Hematopoietic multipotent progenitor cell treated with erythropoietin and hydrocortisone succinate and interleukin-3 and kit ligand, for 15 days (in vitro differentiated cells): ENCODE measurements at regions not wholly inside any gene's neighbourhood (a gene's known extent, or its start where the extent isn't known, plus 50 kb on each side); places are given as distances from the start of the nearest gene placed in this dataset.
"Not testable (repeated sequence)": the region's sequence is repeated elsewhere in the genome, so short reads cannot be mapped to it uniquely, and the experiment has no call there.

Source experiments
- DNase-seq: peaks from one replicate; pipeline ENCODE4 v3.0.0-alpha.2; 2015; ENCODE audit warnings: low spot score

- DNase-seq: no peak
These were observed 323.2 kb upstream of the INTU start for GRCh38 chr4:127309369-127310102.

- DNase-seq: no peak
These were observed 321.4 kb upstream of the INTU start for GRCh38 chr4:127311371-127311770.

DNA sequence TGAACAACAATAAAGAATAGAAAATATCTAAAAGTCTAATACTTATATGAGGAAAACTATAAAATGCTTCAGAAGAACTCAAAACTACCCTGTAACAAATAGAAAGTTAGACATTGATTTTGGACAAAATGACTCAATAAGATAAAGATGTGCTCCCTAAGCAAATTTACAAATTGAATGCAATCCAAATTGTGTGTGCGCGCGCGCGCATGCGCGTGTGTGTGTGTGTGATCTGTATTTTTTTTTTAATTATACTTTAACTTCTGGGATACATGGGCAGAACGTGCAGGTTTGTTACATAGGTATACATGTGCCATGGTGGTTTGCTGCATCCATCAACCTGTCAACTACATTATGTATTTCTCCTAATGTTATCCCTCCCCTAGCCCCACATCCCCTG is 320.8 kb upstream of the INTU start:
- DNase-seq: no peak

- no peak for DNase-seq
These were observed 319.0 kb upstream of the INTU start for GRCh38 chr4:127313767-127314166.

DNA sequence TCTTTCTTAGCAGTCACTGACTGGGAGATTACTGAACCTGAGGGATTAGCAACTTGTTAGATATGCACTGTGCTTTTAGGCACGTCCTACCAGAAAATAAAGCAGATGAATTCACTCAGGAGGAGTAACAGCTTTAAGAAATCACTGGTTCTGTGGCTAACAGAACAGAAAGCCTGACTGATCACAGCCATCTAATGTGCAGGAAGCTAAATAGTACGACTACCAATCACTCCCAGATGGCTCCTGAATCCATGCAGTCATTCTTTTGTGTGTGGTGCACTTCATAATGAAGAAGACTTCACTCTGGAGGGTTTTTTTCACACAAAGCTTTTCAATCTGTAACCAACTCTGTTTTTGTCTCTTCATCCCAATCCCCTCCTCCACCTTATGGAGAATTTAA is 305.3 kb upstream of the INTU start:
- DNase-seq: no peak

DNA sequence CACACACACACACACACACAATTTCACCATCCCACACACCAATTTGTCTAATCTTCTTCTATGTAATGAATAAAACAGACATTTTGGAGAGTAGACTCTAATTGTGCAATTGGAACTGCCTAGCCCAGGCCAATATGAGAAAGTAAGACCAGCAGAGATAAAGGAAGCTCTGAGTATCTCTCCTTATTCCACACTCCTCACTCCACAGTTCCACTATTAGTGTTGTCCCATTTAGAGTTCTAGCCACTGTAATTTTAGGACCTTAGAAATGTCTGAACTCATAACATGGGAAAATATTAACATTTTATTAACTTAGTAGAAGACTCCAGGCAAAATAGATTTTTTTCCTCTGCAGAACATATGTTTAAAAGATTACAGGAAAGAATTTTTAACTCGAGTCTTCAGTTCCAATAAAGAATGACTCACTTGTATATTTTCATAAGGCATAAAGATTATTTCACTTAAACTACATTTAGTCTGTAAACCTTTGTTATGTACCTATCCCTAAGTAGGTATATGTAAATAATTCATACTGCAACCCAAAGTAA is 297.6 kb upstream of the INTU start:
- no peak for DNase-seq

- no peak for DNase-seq
These were observed 297.0 kb upstream of the INTU start for GRCh38 chr4:127335732-127336131.

DNA sequence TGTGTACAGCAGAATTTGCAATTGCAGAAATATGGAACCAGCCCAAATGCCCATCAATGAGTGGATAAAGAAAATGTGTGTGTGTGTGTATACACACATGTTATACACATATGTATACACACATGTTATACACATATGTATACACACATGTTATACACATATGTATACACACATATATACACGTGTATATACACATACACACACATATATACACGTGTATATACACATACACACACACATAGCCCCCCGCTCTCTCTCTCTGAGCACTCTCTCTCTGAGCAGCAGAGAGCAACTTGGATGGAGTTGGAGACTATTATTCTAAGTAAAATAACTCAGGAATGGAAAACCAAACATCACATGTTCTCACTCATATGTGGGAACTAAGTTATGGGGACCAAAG is 289.6 kb upstream of the INTU start:
- DNase-seq: not testable (repeated sequence)

- no peak for DNase-seq
These were observed 288.7 kb upstream of the INTU start for GRCh38 chr4:127344071-127344470.

GRCh38 chr4:127347936-127348335 is 284.8 kb upstream of the INTU start:
- DNase-seq: no peak

DNA sequence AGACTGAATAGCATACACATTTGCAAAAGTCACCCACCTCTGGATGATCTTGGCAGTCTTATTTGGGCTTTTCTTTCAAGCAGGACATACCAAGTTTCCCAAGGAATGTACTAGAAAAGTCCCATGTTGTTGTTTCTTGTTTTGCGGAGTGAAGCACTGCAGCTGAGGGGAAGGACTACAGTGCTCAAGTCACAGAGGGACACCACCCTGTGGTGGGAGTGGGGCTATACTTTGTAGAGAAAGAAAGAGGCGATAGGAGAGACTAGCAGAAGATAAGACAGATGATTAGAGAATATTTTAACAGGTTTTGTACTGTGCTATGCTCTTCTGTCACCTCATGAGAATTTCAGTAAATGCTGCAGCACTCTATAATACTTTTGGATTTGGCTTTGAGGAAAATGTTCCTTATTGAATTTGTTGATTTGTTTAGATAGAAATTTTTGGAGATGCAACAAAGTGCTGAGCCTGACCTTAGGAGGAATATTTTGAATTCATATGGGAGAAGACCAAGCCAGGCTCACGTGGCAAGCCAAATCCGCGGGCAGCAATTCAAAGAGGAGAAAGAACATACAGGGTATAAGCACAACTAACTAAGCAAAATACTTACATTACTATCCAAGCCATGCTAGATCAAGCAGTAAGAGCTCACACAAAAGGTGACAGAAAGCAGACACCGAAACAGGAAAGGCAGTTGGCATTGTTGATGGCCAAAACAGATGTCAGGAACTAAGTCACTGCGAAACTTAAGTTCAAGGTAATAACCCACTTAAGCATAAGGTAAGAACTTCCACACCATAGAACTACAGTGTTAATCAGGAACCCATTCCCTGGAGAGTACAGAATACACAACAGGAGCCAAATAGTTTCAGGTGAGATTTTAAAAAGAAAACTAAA is 280.3 kb upstream of the INTU start:
- no peak for DNase-seq

DNA sequence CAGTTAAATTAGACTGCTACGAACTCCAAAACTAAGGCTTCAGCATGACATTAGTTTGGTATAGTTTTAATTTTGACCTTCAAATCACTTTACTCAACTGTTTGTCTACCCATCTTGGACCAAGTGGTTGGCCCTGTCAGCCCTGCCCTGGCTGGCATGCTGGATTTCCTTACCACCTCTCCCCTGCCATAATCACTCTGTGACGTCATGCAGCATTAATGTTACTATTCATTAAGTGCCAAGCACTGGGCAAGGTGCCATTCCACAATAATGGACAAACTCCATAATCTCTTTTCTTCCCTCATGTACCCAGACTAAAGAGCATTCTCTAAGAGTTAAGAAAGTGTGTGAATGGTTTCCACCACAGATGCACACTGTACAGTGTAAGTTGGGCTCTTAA is 277.0 kb upstream of the INTU start:
- DNase-seq: no peak

DNA sequence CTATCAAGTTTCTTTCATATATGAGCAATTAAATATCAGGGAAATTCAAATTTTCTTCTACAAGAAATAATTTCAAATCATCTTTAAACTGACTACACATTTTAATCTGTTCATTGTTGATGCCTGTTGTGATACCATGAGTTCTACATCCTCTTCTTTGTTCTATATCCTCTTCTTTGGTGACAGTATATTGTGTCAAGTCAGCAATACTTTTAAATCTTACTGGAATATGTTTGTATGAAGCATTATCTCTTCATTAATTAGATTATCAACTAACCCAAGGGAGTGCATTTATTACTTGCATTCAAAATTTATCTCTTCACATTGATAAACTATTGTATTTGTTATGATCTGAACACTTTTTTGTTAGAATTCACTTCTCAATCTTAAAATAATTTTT is 275.0 kb upstream of the INTU start:
- DNase-seq: no peak

- DNase-seq: no peak
These were observed 270.1 kb upstream of the INTU start for GRCh38 chr4:127362686-127363085.

DNA sequence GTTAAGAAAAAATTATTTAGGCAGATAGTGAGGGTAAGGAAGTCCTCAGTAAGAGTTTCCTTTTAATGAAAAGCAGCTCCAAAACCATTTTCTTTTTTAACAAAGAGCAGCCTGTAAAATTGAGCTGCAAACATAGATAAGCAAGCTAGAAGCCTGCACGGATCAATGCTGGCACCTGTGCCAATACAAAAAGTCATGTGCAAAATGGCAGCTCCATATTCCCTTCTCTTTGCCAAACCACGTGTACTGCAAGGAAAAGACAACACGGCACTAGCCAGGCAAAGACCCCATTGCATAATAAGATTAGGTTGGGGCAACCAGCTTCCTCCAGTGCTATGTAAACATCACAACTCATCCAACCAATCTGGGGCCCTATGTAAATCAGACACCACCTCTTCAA is 268.4 kb upstream of the INTU start:
- no peak for DNase-seq

- DNase-seq: no peak
These were observed 267.8 kb upstream of the INTU start for GRCh38 chr4:127364911-127365310.

GRCh38 chr4:127370604-127371003 is 262.2 kb upstream of the INTU start:
- no peak for DNase-seq

DNA sequence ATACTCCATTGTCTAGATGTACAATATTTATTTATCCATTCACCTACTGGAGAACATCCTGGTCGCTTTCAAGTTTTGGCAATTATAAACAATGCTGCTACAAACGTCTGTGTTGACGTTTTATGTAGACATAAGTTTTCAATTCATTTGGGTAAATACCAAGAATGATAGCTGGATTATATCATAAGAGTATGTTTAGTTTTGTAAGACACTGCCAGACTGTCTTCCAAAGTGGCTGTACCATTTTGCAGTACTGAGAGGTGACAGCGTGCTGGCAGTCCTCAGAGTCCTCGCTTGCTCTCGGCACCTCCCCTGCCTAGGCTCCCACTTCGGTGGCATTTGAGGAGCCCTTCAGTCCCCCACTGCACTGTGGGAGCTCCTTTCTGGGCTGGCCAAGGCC is 253.3 kb upstream of the INTU start:
- DNase-seq: no peak

DNA sequence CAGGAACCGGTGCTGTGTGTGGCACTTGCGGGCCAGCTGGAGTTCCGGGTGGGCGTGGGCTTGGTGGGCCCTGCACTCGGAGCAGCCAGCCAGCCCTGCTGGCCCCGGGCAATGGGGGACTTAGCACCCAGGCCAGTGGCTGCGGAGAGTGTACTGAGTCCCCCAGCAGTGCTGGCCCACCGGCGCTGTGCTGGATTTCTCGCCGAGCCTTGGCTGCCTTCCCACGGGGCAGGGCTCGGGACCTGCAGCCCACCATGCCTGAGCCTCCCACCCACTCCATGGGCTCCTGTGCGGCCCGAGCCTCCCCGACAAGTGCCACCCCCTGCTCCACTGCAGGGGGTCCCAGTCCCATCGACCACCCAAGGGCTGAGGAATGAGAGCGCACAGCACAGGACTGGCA is 252.8 kb upstream of the INTU start:
- not testable (repeated sequence) for DNase-seq

GRCh38 chr4:127383666-127384065 is 249.1 kb upstream of the INTU start:
- DNase-seq: no peak

DNA sequence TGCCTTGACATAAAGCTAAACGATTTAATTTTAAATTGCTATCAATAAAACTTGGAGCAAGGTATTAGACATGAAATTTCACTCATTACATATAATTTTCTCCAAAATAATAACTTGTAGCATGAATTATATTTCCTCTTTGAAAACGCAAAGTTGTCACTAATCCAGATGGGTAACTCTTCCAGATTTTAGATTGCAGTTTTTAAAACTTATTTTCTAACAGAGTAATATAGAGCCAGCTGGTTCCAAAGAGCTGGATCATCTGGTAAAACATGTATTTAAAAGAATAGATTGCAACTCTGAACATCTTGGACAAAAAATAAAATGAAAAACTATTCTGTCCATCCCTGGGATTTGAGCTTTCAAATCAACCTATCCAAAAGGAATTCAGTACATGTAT is 238.2 kb upstream of the INTU start:
- DNase-seq: no peak

DNA sequence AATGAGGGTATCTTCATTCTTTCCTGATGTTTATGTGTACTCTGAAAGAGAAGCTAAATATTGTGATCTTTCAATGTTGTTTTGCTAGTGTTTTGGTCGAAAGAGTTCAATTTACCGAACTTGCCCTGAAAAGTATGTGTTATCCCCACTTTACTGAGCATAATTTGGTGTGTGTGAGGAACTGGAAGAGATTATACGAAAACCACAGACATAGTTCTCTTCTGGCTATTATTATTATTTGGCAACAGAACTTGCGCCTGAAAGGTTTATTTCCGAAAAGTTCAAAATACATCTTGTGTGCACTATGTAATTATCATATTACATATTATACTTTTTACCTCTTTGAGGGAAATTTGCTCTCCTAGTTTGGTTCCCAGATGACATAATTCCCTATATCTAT is 232.5 kb upstream of the INTU start:
- no peak for DNase-seq

GRCh38 chr4:127400731-127401346 is 231.9 kb upstream of the INTU start:
- peak; percentile 7 for DNase-seq
